CD4-positive, alpha-beta T cell treated with Interleukin-1 beta for 1 hour (primary cell): ENCODE measurements at regions not wholly inside any gene's neighbourhood (a gene's known extent, or its start where the extent isn't known, plus 50 kb on each side); places are given as distances from the start of the nearest gene placed in this dataset.
"Not testable (repeated sequence)": the region's sequence is repeated elsewhere in the genome, so short reads cannot be mapped to it uniquely, and the experiment has no call there.

ENCODE experiments used
- DNase-seq, 2 donors: peaks; one replicate each; pipeline ENCODE4 v3.0.0-alpha.2; 2020 to 2022

DNA sequence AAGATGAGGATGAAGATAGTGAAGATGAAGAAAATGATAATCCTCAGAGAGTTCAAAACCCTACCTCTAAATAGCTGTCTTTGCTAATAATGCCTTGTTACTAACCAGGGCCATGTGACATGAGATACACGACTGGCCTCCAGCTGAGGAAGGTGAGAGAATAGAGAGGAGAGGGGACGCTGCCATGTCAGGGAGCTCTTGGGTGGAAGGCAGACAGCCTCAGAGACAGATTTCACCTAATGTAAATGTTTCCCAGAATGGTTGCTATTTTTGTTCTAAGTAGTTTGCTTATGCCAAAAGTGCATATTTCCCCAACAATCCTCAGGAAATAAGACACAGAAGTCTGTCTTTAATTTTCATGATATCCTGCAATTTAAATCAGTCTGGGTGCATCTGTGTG, 138.4 kb downstream of the ELOVL4 start:
- DNase-seq: no peak

DNA sequence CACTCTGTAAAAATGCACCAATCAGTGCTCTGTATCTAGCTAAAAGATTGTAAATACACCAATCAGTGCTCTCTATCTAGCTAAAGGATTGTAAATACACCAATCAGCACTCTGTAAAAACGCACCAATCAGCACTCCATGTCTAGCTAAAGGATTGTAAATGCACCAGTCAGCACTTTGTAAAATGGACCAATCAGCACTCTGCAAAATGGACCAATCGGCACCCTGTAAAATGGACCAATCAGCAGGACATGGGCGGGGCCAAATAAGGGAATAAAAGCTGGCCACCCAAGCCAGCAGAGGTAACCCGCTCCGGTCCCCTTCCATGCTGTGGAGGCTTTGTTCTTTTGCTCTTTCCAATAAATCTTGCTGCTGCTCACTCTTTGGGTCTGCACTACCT, 140.7 kb downstream of the ELOVL4 start:
- not testable (repeated sequence) for DNase-seq

- no peak for DNase-seq
Measured at GRCh38 chr6:79804732-79805131, 142.6 kb downstream of the ELOVL4 start.

GRCh38 chr6:79803917-79804316, 143.4 kb downstream of the ELOVL4 start:
- no peak for DNase-seq

DNA sequence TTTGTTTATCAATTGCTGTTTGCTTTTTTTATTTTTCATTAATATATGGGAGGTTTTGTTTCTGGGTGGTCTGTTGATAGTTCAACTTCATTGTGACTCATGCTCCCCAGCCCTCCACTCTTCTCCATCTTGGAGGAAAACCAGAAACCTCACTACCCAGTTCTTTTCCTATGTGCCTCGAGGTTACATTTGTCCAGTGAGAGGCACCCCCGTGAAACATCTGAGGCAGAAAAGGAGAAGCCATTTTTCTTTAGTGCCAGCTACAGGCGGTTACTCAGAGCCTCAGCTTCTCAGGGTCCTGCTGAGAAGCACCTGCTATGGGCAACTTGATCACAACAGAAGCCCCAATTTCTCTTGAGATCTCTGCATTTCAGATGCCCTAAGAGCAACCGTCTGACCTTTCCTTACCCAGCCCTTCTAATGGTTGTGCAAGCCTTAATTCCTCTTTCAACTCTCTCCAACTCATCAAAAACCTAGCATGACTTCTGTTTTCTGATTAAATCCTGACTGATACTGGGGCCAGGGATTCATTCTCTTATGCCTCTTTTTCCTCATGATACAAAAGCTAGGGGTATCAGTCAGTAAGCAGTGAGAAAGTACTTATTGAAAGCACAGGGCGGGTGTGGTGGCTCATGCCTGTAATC, 144.6 kb downstream of the ELOVL4 start:
- DNase-seq: no peak

DNA sequence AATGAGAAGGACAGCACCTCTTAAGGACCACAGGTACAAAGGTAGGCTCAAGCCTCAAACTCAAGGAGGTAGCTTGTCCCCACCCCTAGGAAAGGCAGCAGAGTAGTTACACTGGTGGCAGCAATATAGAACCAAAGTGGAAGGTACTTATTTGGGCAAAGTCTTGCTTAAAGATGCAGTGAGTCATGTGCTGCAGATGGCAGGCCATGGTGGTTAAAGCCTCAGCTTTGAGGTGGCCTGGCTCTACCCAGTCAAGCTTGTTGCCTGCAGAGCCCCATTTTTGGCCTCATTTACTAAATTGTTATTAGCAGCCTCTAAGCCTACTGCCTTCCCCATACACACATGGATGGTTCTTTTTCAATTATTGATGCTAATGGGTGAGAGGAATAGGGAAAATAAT, 146.0 kb downstream of the ELOVL4 start:
- no peak for DNase-seq

DNA sequence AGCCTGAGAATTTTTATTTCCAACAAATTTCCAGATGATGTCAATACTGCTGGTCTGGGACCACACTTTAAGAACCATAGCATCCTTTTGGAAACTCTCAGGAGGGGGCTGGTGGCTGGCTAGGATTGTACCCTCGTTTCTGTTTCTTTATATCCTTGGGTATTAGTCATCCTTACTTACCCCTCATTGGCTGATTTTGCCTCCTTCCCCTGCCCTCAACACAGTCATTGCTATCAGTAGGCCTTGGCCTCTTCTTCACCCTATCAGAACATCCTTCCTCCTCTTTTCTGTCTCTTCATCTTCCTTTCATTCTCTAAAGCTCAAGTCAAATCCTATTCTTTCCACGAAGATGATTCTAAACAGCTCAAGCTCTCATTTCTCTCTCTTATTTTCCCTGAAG, 148.5 kb downstream of the ELOVL4 start:
- DNase-seq: no peak

DNA sequence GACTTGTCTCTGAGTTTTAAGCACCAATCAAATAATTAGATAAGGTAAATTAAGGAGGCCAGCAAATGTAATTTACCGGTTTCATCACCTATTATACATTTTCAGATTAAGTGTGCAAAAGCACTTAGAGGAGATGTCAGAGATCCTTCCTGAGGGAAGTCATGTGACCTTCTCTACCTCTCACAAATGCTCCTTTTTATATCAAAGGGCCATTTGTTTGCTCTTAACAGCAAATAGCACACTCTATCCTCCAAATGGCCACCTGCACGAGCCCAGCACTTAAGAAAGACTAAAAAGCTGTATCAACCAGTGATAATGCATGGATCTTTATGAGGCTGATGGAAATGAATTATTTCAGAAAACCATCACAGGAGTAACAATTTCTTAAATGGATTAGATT, 149.4 kb downstream of the ELOVL4 start:
- no peak for DNase-seq

GRCh38 chr6:79797163-79797764, 150.1 kb downstream of the ELOVL4 start:
- DNase-seq: no peak

DNA sequence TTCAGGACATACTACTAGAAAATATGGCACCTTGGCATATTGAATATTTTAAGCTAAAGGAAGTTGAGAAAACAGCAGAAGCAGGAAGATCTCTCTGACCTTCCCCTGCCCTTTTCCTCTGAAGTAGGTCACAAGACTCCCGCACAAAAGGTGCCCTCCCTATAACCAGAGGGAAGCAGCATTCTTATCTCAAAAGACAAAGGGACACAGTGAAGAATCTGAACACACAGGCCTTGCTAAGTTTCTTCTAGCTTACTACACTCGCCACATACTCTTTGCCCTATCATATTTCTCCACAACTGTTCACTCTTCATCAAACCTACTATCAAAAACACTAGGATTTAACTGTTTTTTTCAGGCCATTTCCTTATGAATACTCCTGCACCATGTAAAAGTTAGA, 151.2 kb downstream of the ELOVL4 start:
- DNase-seq: no peak

DNA sequence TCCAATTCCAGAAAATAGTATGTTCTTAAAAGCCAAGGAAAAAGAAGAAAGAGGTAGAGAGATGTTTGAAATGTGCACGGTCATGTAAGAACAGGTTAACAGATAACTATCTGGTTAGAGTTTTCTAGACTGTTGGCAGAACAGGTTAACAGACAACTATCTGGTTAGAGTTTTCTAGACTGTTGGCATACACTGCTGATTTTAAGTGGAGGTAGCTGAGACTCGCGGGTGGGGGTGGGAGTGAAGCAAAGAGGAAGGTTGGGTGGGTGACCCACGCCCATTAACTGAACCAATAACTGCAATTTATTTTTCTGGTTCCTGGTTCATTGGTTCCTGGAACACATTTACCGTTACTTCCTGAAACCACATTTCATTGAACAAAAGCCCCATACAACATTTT, 157.5 kb downstream of the ELOVL4 start:
- no peak for DNase-seq

DNA sequence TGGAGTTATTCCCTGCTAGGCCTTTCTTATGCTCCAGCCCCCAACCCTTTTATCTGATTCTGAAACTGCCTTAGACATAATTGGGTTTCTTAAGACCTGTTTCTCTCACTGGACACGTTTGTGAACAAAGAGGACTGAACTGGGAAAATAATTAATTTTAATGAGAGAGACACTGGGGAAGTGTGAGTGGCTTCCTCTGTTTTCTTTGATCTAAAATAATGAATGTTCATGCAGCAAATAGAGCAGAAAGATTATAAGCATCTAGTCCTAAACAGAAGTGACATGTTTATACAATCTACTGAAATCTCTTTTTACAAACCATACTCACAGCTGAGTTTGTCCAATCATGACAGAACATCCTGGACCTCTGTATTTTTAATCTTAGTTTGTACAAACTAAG, 157.6 kb downstream of the SH3BGRL2 start:
- DNase-seq: no peak

- DNase-seq: no peak
Measured at GRCh38 chr6:79787626-79788025, 156.5 kb downstream of the SH3BGRL2 start.

DNA sequence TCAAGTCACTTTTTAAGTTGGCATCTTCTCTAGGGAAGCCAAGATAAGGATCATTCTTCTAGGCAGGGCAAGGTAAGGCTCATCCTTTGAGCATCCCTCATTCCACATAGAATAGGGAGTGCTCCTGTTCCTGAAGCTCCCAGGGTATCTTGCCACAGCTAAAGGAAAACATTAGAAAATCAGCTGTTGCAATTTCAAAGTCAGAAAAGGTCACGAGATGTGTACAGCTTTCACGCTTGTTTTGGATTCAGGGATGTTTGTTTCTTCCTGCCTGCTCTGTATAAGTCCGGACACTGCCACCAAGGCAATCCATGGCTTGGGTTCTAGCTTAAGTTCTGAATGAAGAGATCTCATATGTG, 153.2 kb downstream of the SH3BGRL2 start:
- no peak for DNase-seq

DNA sequence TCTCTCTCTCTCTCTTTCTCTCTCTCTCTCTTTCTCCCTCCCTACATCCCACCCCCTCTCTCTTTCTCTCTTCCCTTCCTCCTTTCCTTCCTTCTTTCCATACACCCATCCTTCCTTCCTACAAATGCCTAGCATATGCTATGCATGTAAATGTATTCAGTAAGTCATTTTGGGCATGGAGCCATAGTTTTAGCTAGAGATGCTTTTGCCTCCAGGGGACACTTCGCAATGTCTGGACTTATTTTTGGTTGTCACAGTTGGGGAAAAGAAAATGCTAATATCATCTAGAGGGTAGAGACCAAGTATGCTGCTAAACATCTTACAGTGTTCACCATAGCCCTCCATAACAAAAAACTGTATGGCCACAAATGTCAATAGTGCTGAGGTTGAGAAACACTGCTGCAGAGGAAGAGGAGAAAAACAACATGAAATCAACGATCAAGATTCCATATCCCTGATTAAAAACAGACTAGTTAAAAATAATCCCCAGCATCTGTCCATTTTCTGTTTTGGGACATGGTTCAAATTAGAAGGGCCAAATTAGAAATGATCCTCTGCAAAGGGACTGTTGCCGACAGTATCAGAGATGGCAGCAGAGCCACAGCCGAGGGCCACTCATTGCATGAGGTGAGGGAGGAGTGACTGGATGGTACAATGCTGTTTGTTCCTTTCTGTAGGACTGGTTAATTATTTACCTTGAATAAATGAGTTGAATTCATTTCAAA, 152.7 kb downstream of the SH3BGRL2 start:
- DNase-seq: no peak

DNA sequence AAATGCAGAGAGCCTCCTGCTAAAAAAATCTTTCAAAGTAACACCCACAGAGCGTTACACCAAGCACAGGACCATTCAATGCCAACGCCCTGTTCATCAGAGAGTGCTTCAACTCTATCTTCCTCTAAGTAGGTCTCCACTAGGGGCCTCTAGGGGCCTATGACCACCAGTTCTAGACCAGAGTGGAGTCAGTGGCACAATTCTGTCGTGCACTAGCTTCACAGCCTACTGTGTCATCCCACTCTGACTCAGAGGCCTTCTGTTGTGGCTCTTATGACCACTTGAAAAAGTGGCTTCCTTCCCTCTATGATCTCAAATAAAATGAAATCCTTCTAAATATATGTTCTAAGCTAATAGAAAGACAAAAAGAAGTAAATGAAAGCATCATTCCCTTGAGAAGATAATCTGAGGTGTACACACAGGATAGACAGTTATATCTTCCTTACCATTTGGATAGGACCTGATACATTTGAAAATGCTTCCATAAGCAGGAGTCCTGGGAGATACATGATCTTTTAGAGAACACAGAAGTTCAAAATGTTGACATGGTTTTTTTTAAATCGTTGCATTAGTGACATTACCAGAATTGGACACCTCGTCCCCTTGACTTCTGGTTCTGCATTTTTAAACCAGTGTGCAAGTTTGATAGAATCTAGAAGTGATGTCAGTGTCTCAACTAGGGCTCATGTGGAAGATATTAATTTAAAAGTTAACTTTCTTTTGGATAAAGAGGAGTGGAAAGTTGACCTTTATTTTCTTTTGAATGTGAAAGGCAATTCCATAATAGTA, 151.9 kb downstream of the SH3BGRL2 start:
- DNase-seq: no peak

- DNase-seq: no peak
Measured at GRCh38 chr6:79781916-79782315, 150.8 kb downstream of the SH3BGRL2 start.

DNA sequence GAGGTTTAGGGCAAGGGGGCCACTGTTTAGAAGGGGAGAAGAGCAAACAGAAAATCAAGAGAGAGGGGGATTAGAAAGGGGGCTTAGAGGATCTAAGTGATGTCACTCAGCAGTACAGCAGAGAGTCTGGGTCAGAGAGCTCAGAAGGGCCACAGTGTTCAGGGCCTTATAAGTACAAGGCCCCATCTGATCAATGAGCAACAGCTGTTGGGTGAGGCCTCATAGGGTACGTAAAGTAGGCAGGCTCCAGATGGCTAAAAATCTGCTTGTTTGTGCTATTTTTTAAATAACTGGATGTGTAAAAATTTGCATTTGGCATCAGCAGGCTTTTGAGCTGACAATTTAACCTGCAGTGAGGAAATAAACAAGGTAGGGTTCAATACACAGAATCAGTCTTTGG, 149.8 kb downstream of the SH3BGRL2 start:
- DNase-seq: no peak

GRCh38 chr6:79778816-79779215, 147.7 kb downstream of the SH3BGRL2 start:
- no peak for DNase-seq

- peak; percentile 86 for DNase-seq
Measured at GRCh38 chr6:79777713-79778579, 146.8 kb downstream of the SH3BGRL2 start.

DNA sequence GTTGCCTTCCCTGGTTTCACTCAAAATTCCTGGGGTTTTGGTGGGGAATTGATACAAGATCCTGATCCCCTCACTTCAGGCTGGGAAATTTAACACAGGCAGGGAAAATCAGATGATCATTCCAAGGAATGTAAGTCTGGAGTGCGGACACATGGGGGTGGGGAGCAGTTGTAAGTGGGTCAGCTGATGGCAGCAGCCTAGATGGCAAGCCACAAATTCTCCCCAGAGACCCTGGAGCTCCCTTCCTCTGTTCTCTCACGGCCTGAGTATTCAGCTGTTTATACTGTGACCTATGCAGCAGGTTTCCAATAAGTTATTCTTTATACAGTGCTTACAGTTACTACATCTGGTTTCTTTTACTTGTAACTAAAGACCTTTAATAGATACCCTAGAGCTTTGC, 144.9 kb downstream of the SH3BGRL2 start:
- no peak for DNase-seq

DNA sequence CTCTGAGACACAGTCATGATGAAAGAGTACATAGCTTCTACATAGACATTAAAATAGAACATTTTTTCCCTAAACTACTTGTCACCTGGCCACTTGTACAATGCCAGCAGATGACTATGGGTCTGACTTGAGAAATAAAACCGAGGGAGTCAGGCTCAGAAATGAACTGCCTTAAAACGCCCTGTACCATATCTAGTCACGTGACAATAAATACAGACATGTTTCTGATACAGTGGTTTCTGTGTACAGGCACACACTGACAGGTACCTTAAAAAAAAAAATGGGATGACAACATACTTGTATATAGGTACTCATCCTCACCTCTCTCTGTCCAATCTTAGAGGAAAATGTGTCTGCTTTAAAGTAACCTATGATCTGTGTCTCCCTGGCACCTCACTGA, 144.1 kb downstream of the SH3BGRL2 start:
- no peak for DNase-seq

- DNase-seq: no peak
Measured at GRCh38 chr6:79764747-79765146, 133.6 kb downstream of the SH3BGRL2 start.
